ENCODE measurements at regions not wholly inside any gene's neighbourhood (a gene's known extent, or its start where the extent isn't known, plus 50 kb on each side); places are given as distances from the start of the nearest gene placed in this dataset.

DNA sequence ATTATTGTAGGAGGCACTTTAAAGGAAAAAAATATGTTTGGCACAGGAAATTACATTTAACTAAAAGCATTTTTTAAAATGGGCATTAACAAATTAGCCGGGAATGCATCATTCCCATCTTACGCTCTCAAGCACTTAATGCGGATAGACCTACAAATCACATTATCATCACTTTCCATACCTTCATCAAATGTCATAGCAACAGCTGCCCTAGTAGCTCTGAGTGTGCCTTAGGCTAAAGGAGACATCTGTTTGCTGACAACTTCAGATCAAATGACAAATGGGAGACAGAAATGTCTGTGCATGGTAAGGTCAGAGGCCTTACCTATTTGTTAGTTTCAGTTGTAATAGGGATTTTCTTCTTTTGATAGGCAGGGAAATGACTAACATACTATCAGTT lies 773.2 kb upstream of the SLC10A2 start:
- H3K4me2 ChIP-seq (ENCODE audit: insufficient read depth, low read length), result no peak overlapping the region
- no peak for DNase-seq (ENCODE audit: insufficient read length, low spot score, missing footprints)
- H3K4me1 ChIP-seq (ENCODE audit: insufficient read depth, low read length), result no peaks in the 10 kb centered on the region
- TF ChIP-seq, protein P1, sequence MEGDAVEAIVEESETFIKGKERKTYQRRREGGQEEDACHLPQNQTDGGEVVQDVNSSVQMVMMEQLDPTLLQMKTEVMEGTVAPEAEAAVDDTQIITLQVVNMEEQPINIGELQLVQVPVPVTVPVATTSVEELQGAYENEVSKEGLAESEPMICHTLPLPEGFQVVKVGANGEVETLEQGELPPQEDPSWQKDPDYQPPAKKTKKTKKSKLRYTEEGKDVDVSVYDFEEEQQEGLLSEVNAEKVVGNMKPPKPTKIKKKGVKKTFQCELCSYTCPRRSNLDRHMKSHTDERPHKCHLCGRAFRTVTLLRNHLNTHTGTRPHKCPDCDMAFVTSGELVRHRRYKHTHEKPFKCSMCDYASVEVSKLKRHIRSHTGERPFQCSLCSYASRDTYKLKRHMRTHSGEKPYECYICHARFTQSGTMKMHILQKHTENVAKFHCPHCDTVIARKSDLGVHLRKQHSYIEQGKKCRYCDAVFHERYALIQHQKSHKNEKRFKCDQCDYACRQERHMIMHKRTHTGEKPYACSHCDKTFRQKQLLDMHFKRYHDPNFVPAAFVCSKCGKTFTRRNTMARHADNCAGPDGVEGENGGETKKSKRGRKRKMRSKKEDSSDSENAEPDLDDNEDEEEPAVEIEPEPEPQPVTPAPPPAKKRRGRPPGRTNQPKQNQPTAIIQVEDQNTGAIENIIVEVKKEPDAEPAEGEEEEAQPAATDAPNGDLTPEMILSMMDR (IDR thresholded peaks at IDR 0.05; ENCODE audit: extremely low read depth, low read depth, low read length), result no peak
- H3K27ac ChIP-seq (ENCODE audit: low read depth, low read length), result no peak overlapping the region
- H3K79me2 ChIP-seq (ENCODE audit: insufficient read depth, low read length), result no peaks in the 10 kb centered on the region
- H3K9me3 ChIP-seq (ENCODE audit: low read depth, low read length), result no peaks in the 10 kb centered on the region
- no peak overlapping the region for H3K4me3 ChIP-seq (ENCODE audit: insufficient read depth, low read length)
- no peaks in the 10 kb centered on the region for H3K27me3 ChIP-seq (ENCODE audit: insufficient read depth, low read length)
- no peaks in the 10 kb centered on the region for H4K20me1 ChIP-seq (ENCODE audit: insufficient read depth, low read length)
- H3K36me3 ChIP-seq (ENCODE audit: insufficient read depth, low read length), result no peaks in the 10 kb centered on the region
- no peak overlapping the region for H2AFZ ChIP-seq (ENCODE audit: low read length)

DNA sequence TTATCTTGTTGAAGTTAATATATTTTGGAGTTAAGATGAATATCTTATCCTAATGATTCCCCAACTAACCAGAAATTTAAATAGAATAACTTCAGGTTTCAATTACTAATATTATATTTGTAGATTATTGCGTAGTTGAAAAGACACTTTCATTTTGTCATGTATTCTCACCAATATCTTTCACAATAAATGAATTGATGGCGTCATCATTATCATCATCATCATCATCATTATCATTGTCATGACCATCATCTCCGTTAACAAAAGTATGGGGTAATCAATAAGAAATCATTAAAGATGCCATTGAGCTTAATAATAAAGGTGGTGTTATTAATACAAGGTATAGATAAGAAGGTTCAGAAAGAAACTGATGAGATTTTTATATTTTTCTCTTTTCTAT lies 768.8 kb upstream of the SLC10A2 start:
- Histone ChIP-seq H2AFZ (ENCODE audit: low read length) (no peak overlapping the region), H3K27me3 (ENCODE audit: insufficient read depth, low read length) (no peaks in the 10 kb centered on the region), H4K20me1 (ENCODE audit: insufficient read depth, low read length) (no peaks in the 10 kb centered on the region), H3K4me1 (ENCODE audit: insufficient read depth, low read length) (no peaks in the 10 kb centered on the region), H3K36me3 (ENCODE audit: insufficient read depth, low read length) (no peaks in the 10 kb centered on the region), H3K27ac (ENCODE audit: low read depth, low read length) (no peak overlapping the region), H3K4me2 (ENCODE audit: insufficient read depth, low read length) (no peak overlapping the region), H3K79me2 (ENCODE audit: insufficient read depth, low read length) (no peaks in the 10 kb centered on the region), H3K9me3 (ENCODE audit: low read depth, low read length) (no peaks in the 10 kb centered on the region), H3K4me3 (ENCODE audit: insufficient read depth, low read length) (no peak overlapping the region)
- TF ChIP-seq, protein P1 (IDR thresholded peaks at IDR 0.05; ENCODE audit: extremely low read depth, low read depth, low read length), result no peak
- no peak for DNase-seq (ENCODE audit: insufficient read length, low spot score, missing footprints)

DNA sequence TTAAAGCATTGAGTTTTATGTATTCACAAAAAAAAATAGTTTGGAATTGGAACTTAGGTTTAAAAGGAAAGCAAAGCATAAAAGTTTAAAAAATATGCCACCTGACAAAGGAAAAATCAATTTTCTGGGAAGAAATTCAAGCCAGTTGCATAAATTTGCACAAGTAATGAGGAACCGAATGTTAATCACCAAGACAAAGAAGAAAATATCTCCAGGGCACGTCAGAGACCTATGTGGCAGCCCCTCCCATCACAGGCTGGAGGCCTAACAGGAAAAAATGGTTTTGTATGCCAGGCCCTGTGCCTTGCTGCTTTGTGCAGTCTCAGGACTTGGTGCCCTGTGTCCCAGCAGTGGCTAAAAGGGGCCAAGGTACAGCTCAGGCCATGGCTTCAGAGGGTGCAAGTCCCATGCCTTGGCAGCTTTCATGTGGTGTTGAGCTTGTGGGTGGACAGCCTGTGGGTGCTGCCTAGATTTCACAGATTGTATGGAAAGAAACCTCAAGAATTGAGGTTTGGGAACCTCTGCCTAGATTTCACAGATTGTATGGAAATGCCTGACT lies 767.2 kb upstream of the SLC10A2 start:
- no peaks in the 10 kb centered on the region for H3K9me3 ChIP-seq (ENCODE audit: low read depth, low read length)
- H3K4me1 ChIP-seq (ENCODE audit: insufficient read depth, low read length), result no peaks in the 10 kb centered on the region
- TF ChIP-seq, protein P1 (IDR thresholded peaks at IDR 0.05; ENCODE audit: extremely low read depth, low read depth, low read length), result no peak
- H3K4me3 ChIP-seq (ENCODE audit: insufficient read depth, low read length), result no peak overlapping the region
- H3K27me3 ChIP-seq (ENCODE audit: insufficient read depth, low read length), result no peaks in the 10 kb centered on the region
- DNase-seq (ENCODE audit: insufficient read length, low spot score, missing footprints), result no peak
- no peak overlapping the region for H3K27ac ChIP-seq (ENCODE audit: low read depth, low read length)
- no peak overlapping the region for H3K4me2 ChIP-seq (ENCODE audit: insufficient read depth, low read length)
- H3K36me3 ChIP-seq (ENCODE audit: insufficient read depth, low read length), result no peaks in the 10 kb centered on the region
- H3K79me2 ChIP-seq (ENCODE audit: insufficient read depth, low read length), result no peaks in the 10 kb centered on the region
- H4K20me1 ChIP-seq (ENCODE audit: insufficient read depth, low read length), result no peaks in the 10 kb centered on the region
- H2AFZ ChIP-seq (ENCODE audit: low read length), result no peak overlapping the region

DNA sequence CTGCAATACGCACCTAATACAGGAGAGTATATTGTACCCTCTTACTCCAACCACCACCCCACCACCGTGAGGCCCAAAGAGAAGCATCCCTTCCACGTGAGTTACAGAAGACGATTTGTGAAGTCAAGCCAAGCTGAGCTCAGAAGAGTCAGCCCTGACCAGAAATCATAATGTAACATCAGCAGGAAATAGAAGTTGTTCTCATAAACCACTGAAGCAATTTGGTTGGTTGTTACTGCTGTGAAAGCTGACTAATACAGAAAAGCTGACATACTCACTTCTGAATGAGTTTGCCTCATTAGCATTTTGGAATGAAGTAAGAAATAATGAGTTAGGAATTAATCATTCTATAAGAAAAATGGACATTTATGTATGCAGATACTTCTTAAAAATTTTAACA lies 749.4 kb upstream of the SLC10A2 start:
- no peaks in the 10 kb centered on the region for H3K79me2 ChIP-seq (ENCODE audit: insufficient read depth, low read length)
- no peaks in the 10 kb centered on the region for H4K20me1 ChIP-seq (ENCODE audit: insufficient read depth, low read length)
- H3K9me3 ChIP-seq (ENCODE audit: low read depth, low read length), result no peaks in the 10 kb centered on the region
- H3K27me3 ChIP-seq (ENCODE audit: insufficient read depth, low read length), result no peaks in the 10 kb centered on the region
- H3K4me2 ChIP-seq (ENCODE audit: insufficient read depth, low read length), result no peak overlapping the region
- H3K4me3 ChIP-seq (ENCODE audit: insufficient read depth, low read length), result no peak overlapping the region
- no peaks in the 10 kb centered on the region for H3K36me3 ChIP-seq (ENCODE audit: insufficient read depth, low read length)
- no peak overlapping the region for H3K27ac ChIP-seq (ENCODE audit: low read depth, low read length)
- TF ChIP-seq, protein P1 (IDR thresholded peaks at IDR 0.05; ENCODE audit: extremely low read depth, low read depth, low read length), result no peak
- no peak for DNase-seq (ENCODE audit: insufficient read length, low spot score, missing footprints)
- H3K4me1 ChIP-seq (ENCODE audit: insufficient read depth, low read length), result no peaks in the 10 kb centered on the region
- H2AFZ ChIP-seq (ENCODE audit: low read length), result no peak overlapping the region

All from osteoblast (primary cell).